ENCODE measurements at regions not wholly inside any gene's neighbourhood (a gene's known extent, or its start where the extent isn't known, plus 50 kb on each side); places are given as distances from the start of the nearest gene placed in this dataset.
"Not testable (repeated sequence)": the region's sequence is repeated elsewhere in the genome, so short reads cannot be mapped to it uniquely, and the experiment has no call there.

DNA sequence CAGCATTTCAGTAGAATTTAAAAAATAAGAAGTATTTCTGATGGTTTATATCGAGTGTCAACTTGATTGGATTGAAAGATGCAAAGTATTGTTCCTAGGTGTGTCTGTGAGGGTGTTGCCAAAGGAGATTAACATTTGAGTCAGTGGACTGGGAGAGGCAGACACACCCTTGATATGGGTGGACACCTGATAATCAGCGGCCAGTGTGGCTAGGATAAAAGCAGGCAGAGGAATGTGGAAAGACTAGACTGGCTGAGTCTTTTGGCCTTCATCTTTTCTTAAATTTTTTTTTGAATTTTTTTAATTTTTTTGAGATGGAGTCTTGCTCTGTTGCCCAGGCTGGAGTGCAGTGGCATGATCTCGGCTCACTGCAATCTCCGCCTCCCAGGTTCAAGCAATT is 582.0 kb downstream of the STIM2 start:
- TF ChIP-seq POLR2A (IDR thresholded peaks at IDR 0.05): not testable (repeated sequence)
- TF ChIP-seq, protein P1, sequence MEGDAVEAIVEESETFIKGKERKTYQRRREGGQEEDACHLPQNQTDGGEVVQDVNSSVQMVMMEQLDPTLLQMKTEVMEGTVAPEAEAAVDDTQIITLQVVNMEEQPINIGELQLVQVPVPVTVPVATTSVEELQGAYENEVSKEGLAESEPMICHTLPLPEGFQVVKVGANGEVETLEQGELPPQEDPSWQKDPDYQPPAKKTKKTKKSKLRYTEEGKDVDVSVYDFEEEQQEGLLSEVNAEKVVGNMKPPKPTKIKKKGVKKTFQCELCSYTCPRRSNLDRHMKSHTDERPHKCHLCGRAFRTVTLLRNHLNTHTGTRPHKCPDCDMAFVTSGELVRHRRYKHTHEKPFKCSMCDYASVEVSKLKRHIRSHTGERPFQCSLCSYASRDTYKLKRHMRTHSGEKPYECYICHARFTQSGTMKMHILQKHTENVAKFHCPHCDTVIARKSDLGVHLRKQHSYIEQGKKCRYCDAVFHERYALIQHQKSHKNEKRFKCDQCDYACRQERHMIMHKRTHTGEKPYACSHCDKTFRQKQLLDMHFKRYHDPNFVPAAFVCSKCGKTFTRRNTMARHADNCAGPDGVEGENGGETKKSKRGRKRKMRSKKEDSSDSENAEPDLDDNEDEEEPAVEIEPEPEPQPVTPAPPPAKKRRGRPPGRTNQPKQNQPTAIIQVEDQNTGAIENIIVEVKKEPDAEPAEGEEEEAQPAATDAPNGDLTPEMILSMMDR (IDR thresholded peaks at IDR 0.05): not testable (repeated sequence)
